ENCODE measurements at regions not wholly inside any gene's neighbourhood (a gene's known extent, or its start where the extent isn't known, plus 50 kb on each side); places are given as distances from the start of the nearest gene placed in this dataset.
"Not testable (repeated sequence)": the region's sequence is repeated elsewhere in the genome, so short reads cannot be mapped to it uniquely, and the experiment has no call there.

DNA sequence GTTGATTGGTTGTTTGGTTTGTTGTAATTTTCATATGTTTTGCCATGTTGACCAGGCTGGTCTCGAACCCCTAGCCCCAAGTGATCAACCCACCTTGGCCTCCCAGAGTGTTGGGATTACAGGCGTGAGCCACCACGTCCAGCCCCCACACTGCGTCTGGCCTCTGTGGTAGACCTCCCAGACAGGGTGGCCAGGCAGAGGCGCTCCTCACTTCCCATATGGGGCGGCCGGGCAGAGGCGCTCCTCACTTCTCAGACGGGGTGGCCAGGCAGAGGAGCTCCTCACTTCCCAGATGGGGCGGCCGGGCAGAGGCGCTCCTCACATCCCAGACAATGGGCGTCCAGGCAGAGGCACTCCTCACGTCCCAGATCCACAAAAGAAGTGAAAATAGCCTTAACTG is 242.6 kb downstream of the FOXD4L6 start:
- H3K27ac Mint-ChIP-seq; H3K27me3 Mint-ChIP-seq; H3K4me1 ChIP-seq (ENCODE audit: insufficient read depth, low read length); POLR2A ChIA-PET (ENCODE audit: partially characterized antibody); H3K36me3 ChIP-seq (ENCODE audit: insufficient read depth, low read length); H3K4me3 Mint-ChIP-seq; H3K4me1 Mint-ChIP-seq; DNase-seq; intact Hi-C loops (cut with micrococcal nuclease); CTCF ChIA-PET (ENCODE audit: partially characterized antibody); H3K27ac ChIP-seq (ENCODE audit: low read depth, low read length); H3K4me3 ChIP-seq (ENCODE audit: low read length in 2 of 2); H3K27me3 ChIP-seq (ENCODE audit: insufficient read depth, low read length): not testable (repeated sequence)
- peaks cover 4 to 97% (median 89%) of the 10 kb centered on the region in 8 donors for H3K9me3 Mint-ChIP-seq
- H3K9me3 ChIP-seq (ENCODE audit: control insufficient read depth in 1 of 2, low read length in 2 of 2) = peaks cover 4 to 19% of the 10 kb centered on the region in 2 donors
- peaks cover 26 to 32% of the 10 kb centered on the region in 2 donors for H3K36me3 Mint-ChIP-seq

DNA sequence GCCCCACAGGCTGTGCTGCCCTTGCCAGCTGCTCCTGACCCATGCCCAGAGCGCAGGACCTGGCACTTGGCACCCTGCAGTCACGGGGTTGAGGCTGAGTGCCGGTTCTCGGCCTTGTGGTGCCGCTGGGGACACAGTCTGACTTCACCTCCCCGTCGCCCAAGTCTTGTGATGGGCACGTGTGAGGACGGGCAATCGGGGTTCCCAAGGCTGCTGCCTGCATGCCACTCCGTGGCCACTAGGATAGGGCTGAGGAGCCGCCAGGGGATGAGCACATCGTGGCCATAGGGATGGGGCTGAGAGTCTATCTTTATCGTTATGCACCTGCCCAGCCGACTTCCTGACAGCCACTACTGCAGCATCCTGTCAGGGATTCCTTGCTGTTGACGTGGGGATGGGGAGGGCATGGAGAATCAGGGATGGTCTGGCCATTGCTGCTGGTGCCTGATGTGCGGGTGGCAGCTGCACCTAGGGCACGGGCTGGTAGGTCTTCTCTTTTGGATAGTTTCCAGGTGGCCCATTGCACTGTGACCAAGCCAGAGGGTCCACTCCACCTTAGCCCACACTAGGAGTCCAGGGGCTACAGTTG is 243.5 kb downstream of the FOXD4L6 start:
- peaks cover 4 to 97% (median 89%) of the 10 kb centered on the region in 8 donors for H3K9me3 Mint-ChIP-seq
- H3K4me3 ChIP-seq (ENCODE audit: low read length in 2 of 2); POLR2A ChIA-PET (ENCODE audit: partially characterized antibody); DNase-seq; H3K27ac Mint-ChIP-seq; H3K27ac ChIP-seq (ENCODE audit: low read depth, low read length); H3K4me1 Mint-ChIP-seq; H3K4me1 ChIP-seq (ENCODE audit: insufficient read depth, low read length); H3K27me3 Mint-ChIP-seq; H3K27me3 ChIP-seq (ENCODE audit: insufficient read depth, low read length); H3K4me3 Mint-ChIP-seq; CTCF ChIA-PET (ENCODE audit: partially characterized antibody); intact Hi-C loops (cut with micrococcal nuclease); H3K36me3 ChIP-seq (ENCODE audit: insufficient read depth, low read length): not testable (repeated sequence)
- H3K9me3 ChIP-seq (ENCODE audit: control insufficient read depth in 1 of 2, low read length in 2 of 2) = peaks cover 4 to 22% of the 10 kb centered on the region in 2 donors
- H3K36me3 Mint-ChIP-seq = peaks cover 24 to 36% of the 10 kb centered on the region in 2 donors

DNA sequence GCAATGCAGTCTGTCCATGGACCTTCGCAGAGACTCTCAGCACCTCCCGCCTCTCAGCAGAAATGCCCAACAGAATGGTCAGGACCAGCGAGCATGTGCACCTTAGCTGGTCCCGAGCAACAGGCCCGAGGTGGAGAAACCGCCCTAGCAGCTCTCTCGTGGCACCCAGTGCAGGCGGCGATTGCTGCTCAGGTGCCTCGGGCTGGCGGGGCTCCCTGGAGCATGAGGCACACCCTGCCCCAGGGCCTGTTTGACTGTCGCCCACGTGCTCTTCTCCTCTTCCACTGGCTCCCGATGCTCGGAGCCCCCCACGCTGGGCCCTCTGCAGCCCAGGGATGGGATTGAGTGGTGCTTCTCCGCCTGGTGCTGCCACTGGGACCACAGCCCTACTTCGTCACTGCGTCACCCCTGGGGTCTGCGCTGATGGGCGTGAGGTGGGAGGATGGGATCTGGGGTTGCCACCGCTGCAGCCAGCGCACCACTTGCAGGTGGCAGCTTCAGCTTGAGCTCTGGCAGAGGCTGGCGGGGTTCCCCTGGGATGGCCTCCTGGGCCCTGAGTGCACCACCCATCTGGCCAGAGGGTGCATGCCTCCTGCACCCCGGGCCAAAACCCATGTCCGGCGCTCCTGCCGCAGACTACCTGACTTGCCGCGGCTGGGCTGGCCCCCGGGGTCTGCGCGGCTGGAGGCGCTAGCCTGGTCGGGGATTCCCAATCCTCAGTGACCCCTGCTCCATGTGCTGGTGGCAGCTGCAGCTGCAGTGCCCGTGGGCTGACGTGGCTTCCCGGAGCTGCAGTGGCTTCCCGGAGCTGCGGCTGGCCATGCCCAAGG is 244.2 kb downstream of the FOXD4L6 start:
- H3K4me3 ChIP-seq (ENCODE audit: low read length in 2 of 2) = no peak overlapping the region
- peaks cover 28 to 43% of the 10 kb centered on the region in 2 donors for H3K36me3 Mint-ChIP-seq
- POLR2A ChIA-PET (ENCODE audit: partially characterized antibody) = no interaction called here
- peaks cover 0 to 2% (median 0%) of the 10 kb centered on the region in 4 donors for H3K4me1 Mint-ChIP-seq
- CTCF ChIA-PET (ENCODE audit: partially characterized antibody) = no interaction called here
- intact Hi-C loops (cut with micrococcal nuclease) = no loop called here
- no peaks in the 10 kb centered on the region for H3K4me1 ChIP-seq (ENCODE audit: insufficient read depth, low read length)
- H3K27ac Mint-ChIP-seq = no peak overlapping the region
- no peaks in the 10 kb centered on the region for H3K36me3 ChIP-seq (ENCODE audit: insufficient read depth, low read length)
- no peaks in the 10 kb centered on the region for H3K27me3 Mint-ChIP-seq
- H3K9me3 Mint-ChIP-seq = peaks cover 7 to 97% (median 91%) of the 10 kb centered on the region in 8 donors
- H3K9me3 ChIP-seq (ENCODE audit: control insufficient read depth in 1 of 2, low read length in 2 of 2) = peaks cover 4 to 25% of the 10 kb centered on the region in 2 donors
- H3K27me3 ChIP-seq (ENCODE audit: insufficient read depth, low read length) = no peaks in the 10 kb centered on the region
- no peak for DNase-seq
- no peak overlapping the region for H3K27ac ChIP-seq (ENCODE audit: low read depth, low read length)
- no peak overlapping the region for H3K4me3 Mint-ChIP-seq

DNA sequence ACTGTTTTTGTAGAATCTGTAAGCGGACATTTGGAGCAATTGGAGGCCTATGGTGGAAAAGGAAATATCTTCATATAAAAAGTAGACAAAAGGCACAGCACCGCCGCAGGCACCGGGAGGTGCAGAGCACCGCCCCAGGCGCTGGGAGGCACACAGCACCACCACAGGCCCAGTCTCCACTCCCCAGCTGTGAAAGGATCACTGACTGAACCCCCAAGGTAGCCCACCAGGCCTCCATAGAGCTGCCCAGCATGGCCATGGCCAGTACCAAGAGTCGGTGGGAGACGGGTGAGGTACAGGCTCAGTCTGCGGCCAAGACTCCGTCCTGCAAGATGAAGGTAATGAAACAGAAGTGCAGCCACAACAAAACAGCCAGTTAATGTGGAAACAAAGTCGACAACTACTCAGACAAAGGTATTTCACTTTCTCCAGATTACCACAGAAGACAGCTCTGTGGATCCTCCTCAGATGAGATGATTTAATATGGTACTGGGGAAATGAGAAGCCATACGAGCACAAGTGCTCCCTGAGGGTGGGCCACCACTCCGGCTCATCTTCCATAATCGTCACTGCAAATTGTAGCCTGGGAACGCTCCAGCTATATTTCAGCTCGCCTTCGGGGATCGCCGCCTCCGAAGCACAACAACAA is 244.9 kb downstream of the FOXD4L6 start:
- H3K4me3 Mint-ChIP-seq; intact Hi-C loops (cut with micrococcal nuclease); H3K36me3 ChIP-seq (ENCODE audit: insufficient read depth, low read length); POLR2A ChIA-PET (ENCODE audit: partially characterized antibody); H3K27me3 ChIP-seq (ENCODE audit: insufficient read depth, low read length); H3K27ac Mint-ChIP-seq; CTCF ChIA-PET (ENCODE audit: partially characterized antibody); H3K4me1 ChIP-seq (ENCODE audit: insufficient read depth, low read length); H3K4me1 Mint-ChIP-seq; H3K27me3 Mint-ChIP-seq; H3K27ac ChIP-seq (ENCODE audit: low read depth, low read length); H3K4me3 ChIP-seq (ENCODE audit: low read length in 2 of 2); DNase-seq: not testable (repeated sequence)
- peaks cover 28 to 37% of the 10 kb centered on the region in 2 donors for H3K36me3 Mint-ChIP-seq
- peaks cover 0 to 25% of the 10 kb centered on the region in 2 donors for H3K9me3 ChIP-seq (ENCODE audit: control insufficient read depth in 1 of 2, low read length in 2 of 2)
- peaks cover 7 to 94% (median 87%) of the 10 kb centered on the region in 8 donors for H3K9me3 Mint-ChIP-seq

DNA sequence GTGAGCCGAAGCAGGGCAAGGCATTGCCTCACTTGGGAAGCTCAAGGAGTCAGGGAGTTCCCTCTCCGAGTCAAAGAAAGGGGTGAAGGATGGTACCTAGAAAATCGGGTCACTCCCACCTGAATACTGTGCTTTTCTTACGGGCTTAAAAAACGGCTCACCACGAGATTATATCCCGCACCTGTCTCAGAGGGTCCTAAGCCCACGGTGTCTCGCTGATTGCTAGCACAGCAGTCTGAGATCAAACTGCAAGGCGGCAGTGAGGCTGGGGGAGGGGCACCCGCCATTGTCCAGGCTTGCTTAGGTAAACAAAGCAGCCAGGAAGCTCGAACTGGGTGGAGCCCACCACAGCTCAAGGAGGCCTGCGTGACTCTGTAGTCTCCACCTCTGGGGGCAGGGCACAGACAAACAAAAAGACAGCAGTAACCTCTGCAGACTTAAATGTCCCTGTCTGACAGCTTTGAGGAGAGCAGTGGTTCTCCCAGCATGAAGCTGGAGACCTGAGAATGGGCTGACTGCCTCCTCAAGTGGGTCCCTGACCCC is 254.7 kb downstream of the FOXD4L6 start:
- CTCF ChIA-PET (ENCODE audit: partially characterized antibody); H3K4me3 ChIP-seq (ENCODE audit: low read length in 2 of 2); POLR2A ChIA-PET (ENCODE audit: partially characterized antibody); H3K27ac Mint-ChIP-seq; H3K36me3 ChIP-seq (ENCODE audit: insufficient read depth, low read length); H3K27me3 Mint-ChIP-seq; H3K27ac ChIP-seq (ENCODE audit: low read depth, low read length); H3K4me3 Mint-ChIP-seq; H3K4me1 Mint-ChIP-seq; H3K4me1 ChIP-seq (ENCODE audit: insufficient read depth, low read length); H3K27me3 ChIP-seq (ENCODE audit: insufficient read depth, low read length); intact Hi-C loops (cut with micrococcal nuclease): not testable (repeated sequence)
- peak in 1 of 5 donors; percentile 22 for DNase-seq
- Mint-ChIP-seq H3K36me3 (peaks cover 14 to 25% of the 10 kb centered on the region in 2 donors), H3K9me3 (peaks cover 2 to 88% (median 80%) of the 10 kb centered on the region in 8 donors)
- peaks cover 0 to 10% of the 10 kb centered on the region in 2 donors for H3K9me3 ChIP-seq (ENCODE audit: control insufficient read depth in 1 of 2, low read length in 2 of 2)

DNA sequence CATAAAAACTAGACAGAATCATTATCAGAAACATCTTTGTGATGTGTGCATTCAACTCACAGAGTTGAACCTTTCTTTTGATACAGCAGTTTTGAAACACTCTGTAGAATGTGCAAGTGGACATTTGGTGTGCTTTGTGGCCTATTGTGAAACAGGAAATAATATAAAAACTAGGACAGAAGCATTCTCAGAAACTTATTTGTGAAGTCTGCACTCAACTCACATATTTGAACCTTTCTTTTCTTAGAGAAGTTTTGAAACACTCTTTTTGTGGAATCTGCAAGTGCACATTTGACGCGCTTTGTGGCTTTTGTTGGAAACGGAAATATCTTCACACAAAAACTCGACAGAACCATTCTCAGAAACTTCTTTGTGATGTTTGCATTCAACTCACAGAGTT is 260.0 kb downstream of the FOXD4L6 start:
- peaks cover 16 to 36% of the 10 kb centered on the region in 2 donors for H3K36me3 Mint-ChIP-seq
- H3K4me1 ChIP-seq (ENCODE audit: insufficient read depth, low read length); H3K27me3 Mint-ChIP-seq; DNase-seq; H3K4me1 Mint-ChIP-seq; CTCF ChIA-PET (ENCODE audit: partially characterized antibody); H3K27me3 ChIP-seq (ENCODE audit: insufficient read depth, low read length); H3K36me3 ChIP-seq (ENCODE audit: insufficient read depth, low read length); intact Hi-C loops (cut with micrococcal nuclease); H3K27ac ChIP-seq (ENCODE audit: low read depth, low read length); H3K27ac Mint-ChIP-seq; H3K4me3 Mint-ChIP-seq; H3K4me3 ChIP-seq (ENCODE audit: low read length in 2 of 2); POLR2A ChIA-PET (ENCODE audit: partially characterized antibody): not testable (repeated sequence)
- H3K9me3 Mint-ChIP-seq = peaks cover 0 to 64% (median 61%) of the 10 kb centered on the region in 8 donors
- H3K9me3 ChIP-seq (ENCODE audit: control insufficient read depth in 1 of 2, low read length in 2 of 2) = peaks cover 0 to 15% of the 10 kb centered on the region in 2 donors

All from CD4-positive, alpha-beta memory T cell (primary cell).